Ascending aorta (tissue), 2 donors: ENCODE measurements at regions not wholly inside any gene's neighbourhood (a gene's known extent, or its start where the extent isn't known, plus 50 kb on each side); places are given as distances from the start of the nearest gene placed in this dataset.

Source experiments
- DNase-seq, 2 donors: peaks; one replicate each; pipeline ENCODE4 v3.0.0-alpha.2; 2019; ENCODE audit warnings: low spot score in 2 of 2
- H3K27ac ChIP-seq, 2 donors: fragments of 200-600 bp; sonication (generic); one replicate each; pipeline ENCODE4 v1.5.1; 2016 to 2017; ENCODE audit warnings: mild to moderate bottlenecking in 1 of 2
- H3K27me3 ChIP-seq: fragments of 200-600 bp; sonication (generic); one replicate; pipeline ENCODE4 v1.5.1; 2017
- H3K36me3 ChIP-seq, 2 donors: fragments of 200-600 bp; sonication (generic); one replicate each; pipeline ENCODE4 v1.5.1; 2016
- H3K4me1 ChIP-seq, 2 donors: fragments of 200-600 bp; sonication (generic); one replicate each; pipeline ENCODE4 v1.5.1; 2016 to 2017; ENCODE audit warnings: mild to moderate bottlenecking in 1 of 2
- H3K4me3 ChIP-seq, 2 donors: fragments of 200-600 bp; sonication (generic); one replicate each; pipeline ENCODE4 v1.5.1; 2016 to 2017; ENCODE audit warnings: mild to moderate bottlenecking in 1 of 2
- H3K9me3 ChIP-seq, 2 donors: fragments of 200-600 bp; sonication (generic); one replicate each; pipeline ENCODE4 v1.5.1; 2016
- intact Hi-C: fragments of 100-400 bp; cut with DNase I; formaldehyde crosslinking; loops from one replicate; pipeline ENCODE4 v1.15.1; 2023
- TF ChIP-seq, protein P1 (sequence below), 3 experiments: fragments of 200-600 bp in 2 of 3; fragments of 450-650 bp in 1 of 3; sonication (generic) in 2 of 3; IDR thresholded peaks; one replicate each; pipeline ENCODE4 v1.5.1; 2016 to 2019; ENCODE audit warnings: antibody characterized with exemption in 3 of 3, mild to moderate bottlenecking in 1 of 3, moderate library complexity in 1 of 3

DNA sequence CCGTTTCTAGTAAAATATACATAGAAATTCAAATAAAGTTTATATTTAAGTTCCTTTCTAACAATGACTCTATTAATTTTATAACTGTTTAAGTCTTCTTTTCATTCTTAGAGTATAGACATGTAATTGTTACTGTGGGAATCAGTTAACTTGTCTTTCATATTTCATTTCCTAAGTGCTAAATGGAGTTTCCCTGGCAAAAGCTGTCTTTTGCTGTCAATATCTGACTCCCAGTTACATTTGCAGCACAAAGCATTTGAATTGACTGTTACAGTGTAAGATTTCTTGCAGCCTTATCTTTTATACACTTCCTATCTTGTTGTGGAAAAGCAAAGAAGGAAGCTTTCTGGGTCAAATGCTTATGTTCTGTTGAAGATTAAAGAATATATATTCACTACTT is 1026.3 kb downstream of the CDH9 start:
- DNase-seq, result no peak
- Histone ChIP-seq H3K4me3 (no peak overlapping the region), H3K4me1 (no peaks in the 10 kb centered on the region), H3K27ac (no peak overlapping the region), H3K36me3 (no peaks in the 10 kb centered on the region), H3K9me3 (no peaks in the 10 kb centered on the region), H3K27me3 (no peaks in the 10 kb centered on the region)
- intact Hi-C loops, result no loop called here
- TF ChIP-seq, protein P1, sequence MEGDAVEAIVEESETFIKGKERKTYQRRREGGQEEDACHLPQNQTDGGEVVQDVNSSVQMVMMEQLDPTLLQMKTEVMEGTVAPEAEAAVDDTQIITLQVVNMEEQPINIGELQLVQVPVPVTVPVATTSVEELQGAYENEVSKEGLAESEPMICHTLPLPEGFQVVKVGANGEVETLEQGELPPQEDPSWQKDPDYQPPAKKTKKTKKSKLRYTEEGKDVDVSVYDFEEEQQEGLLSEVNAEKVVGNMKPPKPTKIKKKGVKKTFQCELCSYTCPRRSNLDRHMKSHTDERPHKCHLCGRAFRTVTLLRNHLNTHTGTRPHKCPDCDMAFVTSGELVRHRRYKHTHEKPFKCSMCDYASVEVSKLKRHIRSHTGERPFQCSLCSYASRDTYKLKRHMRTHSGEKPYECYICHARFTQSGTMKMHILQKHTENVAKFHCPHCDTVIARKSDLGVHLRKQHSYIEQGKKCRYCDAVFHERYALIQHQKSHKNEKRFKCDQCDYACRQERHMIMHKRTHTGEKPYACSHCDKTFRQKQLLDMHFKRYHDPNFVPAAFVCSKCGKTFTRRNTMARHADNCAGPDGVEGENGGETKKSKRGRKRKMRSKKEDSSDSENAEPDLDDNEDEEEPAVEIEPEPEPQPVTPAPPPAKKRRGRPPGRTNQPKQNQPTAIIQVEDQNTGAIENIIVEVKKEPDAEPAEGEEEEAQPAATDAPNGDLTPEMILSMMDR (IDR thresholded peaks at IDR 0.05), result no peak

DNA sequence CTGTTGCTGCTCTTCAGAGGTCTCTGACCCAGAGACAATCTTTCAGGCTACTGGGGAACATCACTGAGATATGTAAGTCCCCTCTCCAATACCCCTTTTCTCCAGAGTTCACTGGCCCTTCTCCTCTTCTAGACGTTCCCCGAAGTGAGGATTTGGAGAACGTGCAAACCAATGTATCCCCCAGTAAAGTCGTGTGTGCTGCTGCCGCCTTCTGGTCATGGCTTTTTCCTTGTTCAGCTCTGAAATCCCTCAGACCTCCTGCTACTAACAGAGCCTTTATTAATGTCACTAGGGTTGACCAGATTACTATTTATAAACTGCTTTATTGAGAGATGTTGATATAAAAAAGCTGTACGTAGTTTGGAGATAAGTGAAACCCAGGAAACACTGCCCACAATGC is 1028.6 kb downstream of the CDH9 start:
- Histone ChIP-seq H3K36me3 (no peaks in the 10 kb centered on the region), H3K27ac (no peak overlapping the region), H3K9me3 (no peaks in the 10 kb centered on the region), H3K27me3 (no peaks in the 10 kb centered on the region), H3K4me3 (no peak overlapping the region), H3K4me1 (no peaks in the 10 kb centered on the region)
- no peak for DNase-seq
- TF ChIP-seq, protein P1 (IDR thresholded peaks at IDR 0.05), result no peak
- intact Hi-C loops, result no loop called here

DNA sequence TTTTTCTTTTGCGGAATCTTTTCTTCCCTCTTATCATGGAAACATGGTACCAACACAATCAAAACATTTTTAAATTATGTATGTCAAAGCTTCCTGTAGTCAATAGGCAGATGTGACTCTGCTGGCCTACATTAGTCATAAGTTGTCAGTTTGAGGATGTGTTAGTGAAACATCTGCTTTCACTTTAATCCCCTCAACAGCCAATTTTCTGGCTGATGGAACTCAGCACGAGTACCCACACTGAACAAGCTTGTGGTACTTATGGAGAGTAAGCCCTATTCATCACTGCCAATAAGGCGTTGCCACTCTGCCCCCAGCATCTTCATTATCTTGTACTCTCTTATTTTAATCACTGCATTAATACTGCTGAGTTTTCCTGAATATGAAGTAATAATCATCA is 1034.4 kb downstream of the CDH9 start:
- intact Hi-C loops, result no loop called here
- Histone ChIP-seq H3K4me1 (no peaks in the 10 kb centered on the region), H3K27ac (no peak overlapping the region), H3K36me3 (no peaks in the 10 kb centered on the region), H3K4me3 (no peak overlapping the region), H3K27me3 (no peaks in the 10 kb centered on the region), H3K9me3 (no peaks in the 10 kb centered on the region)
- DNase-seq, result no peak
- TF ChIP-seq, protein P1 (IDR thresholded peaks at IDR 0.05), result no peak

DNA sequence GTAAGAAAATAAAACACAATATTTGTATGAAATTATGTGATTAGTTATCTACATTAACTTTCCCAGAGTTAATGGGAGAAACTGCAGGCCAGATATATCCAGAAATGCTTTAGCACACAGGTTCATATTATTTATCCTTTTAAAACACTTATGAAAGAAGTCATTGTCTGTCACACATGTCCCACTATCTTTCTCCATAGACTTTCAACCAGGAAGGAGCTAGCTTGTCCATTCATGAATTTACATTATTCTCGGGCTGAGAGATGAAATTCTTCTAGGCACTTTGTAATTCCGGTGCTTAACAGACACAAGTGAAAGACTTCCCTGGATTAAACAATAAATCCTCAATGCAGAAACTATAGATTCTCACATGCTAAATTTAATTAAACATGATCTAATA is 1043.2 kb downstream of the CDH9 start:
- TF ChIP-seq, protein P1 (IDR thresholded peaks at IDR 0.05), result no peak
- Histone ChIP-seq H3K9me3 (no peaks in the 10 kb centered on the region), H3K27me3 (no peaks in the 10 kb centered on the region), H3K36me3 (no peaks in the 10 kb centered on the region), H3K4me1 (no peaks in the 10 kb centered on the region), H3K27ac (no peak overlapping the region), H3K4me3 (no peak overlapping the region)
- intact Hi-C loops, result no loop called here
- no peak for DNase-seq

DNA sequence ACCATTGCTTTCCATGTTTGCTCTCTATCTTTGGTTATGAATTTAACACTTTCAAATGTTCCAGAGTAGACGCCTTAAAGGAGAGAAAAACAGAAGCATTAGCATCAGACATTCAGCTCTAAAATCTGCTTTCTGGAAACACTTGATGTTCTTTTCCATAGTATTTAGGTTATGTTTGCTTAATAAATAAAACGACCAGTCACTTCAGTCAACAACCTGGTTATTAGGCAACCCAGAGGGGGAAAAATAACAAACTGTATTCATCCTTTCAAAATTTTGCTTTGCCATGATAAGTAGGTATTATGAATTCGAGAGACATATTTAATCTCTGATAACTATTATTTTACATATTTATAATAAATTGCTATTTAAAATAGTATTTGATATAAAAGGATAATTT is 1044.7 kb downstream of the CDH9 start:
- intact Hi-C loops, result no loop called here
- TF ChIP-seq, protein P1 (IDR thresholded peaks at IDR 0.05), result no peak
- Histone ChIP-seq H3K27me3 (no peaks in the 10 kb centered on the region), H3K36me3 (no peaks in the 10 kb centered on the region), H3K27ac (no peak overlapping the region), H3K4me3 (no peak overlapping the region), H3K9me3 (no peaks in the 10 kb centered on the region), H3K4me1 (no peaks in the 10 kb centered on the region)
- DNase-seq, result no peak

DNA sequence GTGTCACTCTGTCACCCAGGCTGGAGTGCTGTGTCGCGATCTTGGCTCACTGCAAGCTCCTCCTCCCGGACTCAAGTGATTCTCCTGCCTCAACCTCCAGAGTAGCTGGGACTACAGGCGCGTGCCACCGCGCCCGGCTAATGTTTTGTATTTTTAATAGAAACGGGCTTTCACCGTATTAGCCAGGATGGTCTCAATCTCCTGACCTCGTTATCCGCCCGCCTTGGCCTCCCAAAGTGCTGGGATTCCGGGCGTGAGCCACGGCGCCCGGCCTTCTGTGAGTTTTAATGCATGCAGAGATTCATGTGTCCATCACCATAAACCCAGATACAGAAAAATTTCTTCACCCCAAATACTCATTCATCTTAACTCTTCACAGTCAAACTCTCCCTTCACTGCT is 1046.7 kb downstream of the CDH9 start:
- Histone ChIP-seq H3K4me3 (no peak overlapping the region), H3K4me1 (no peaks in the 10 kb centered on the region), H3K36me3 (no peaks in the 10 kb centered on the region), H3K27ac (no peak overlapping the region), H3K27me3 (no peaks in the 10 kb centered on the region), H3K9me3 (no peaks in the 10 kb centered on the region)
- intact Hi-C loops, result no loop called here
- TF ChIP-seq, protein P1 (IDR thresholded peaks at IDR 0.05), result no peak
- no peak for DNase-seq
